GM23338 (cell line): ENCODE measurements at regions not wholly inside any gene's neighbourhood (a gene's known extent, or its start where the extent isn't known, plus 50 kb on each side); places are given as distances from the start of the nearest gene placed in this dataset.
"Not testable (repeated sequence)": the region's sequence is repeated elsewhere in the genome, so short reads cannot be mapped to it uniquely, and the experiment has no call there.

Experiments
- ATAC-seq: fragments of 200-7000 bp; cut with Tn5 transposase; 3 replicates; pipeline ENCODE4 v1.9.1; 2020
- DNase-seq: peaks from one replicate; pipeline ENCODE4 v3.0.0-alpha.2; 2015; ENCODE audit warnings: low spot score
- H2AFZ ChIP-seq: fragments of 200-600 bp; sonication (generic); 2 replicates; pipeline ENCODE4 v1.8.0; 2016; ENCODE audit warnings: antibody characterized with exemption, mild to moderate bottlenecking, moderate library complexity
- H3F3A ChIP-seq: fragments of 200-600 bp; sonication (generic); replicated peaks from 2 replicates; pipeline ENCODE4 v1.8.0; 2017; ENCODE audit warnings: antibody characterized with exemption, mixed run types, low read depth
- H3K27ac ChIP-seq: fragments of 200-600 bp; sonication (generic); 2 replicates; pipeline ENCODE4 v1.6.1; 2016; ENCODE audit warnings: low read depth
- H3K27me3 ChIP-seq: fragments of 200-600 bp; sonication (generic); 2 replicates; pipeline ENCODE4 v1.8.0; 2016; ENCODE audit warnings: mild to moderate bottlenecking, mixed run types, moderate library complexity; ENCODE audit not compliant: insufficient read depth
- H3K36me3 ChIP-seq: fragments of 200-600 bp; sonication (generic); 2 replicates; pipeline ENCODE4 v1.8.0; 2016; ENCODE audit warnings: mild to moderate bottlenecking; ENCODE audit not compliant: insufficient read depth
- H3K4me1 ChIP-seq: fragments of 200-600 bp; sonication (generic); 2 replicates; pipeline ENCODE4 v1.8.0; 2016; ENCODE audit warnings: mild to moderate bottlenecking, moderate library complexity; ENCODE audit not compliant: insufficient read depth
- H3K4me2 ChIP-seq: fragments of 200-600 bp; sonication (generic); 2 replicates; pipeline ENCODE4 v1.7.1; 2017; ENCODE audit warnings: mixed run types
- H3K4me3 ChIP-seq: fragments of 200-600 bp; sonication (generic); 2 replicates; pipeline ENCODE4 v1.6.1; 2016; ENCODE audit warnings: mixed run types
- H3K79me2 ChIP-seq: fragments of 200-600 bp; sonication (generic); replicated peaks from 2 replicates; pipeline ENCODE4 v1.8.0; 2017; ENCODE audit warnings: mild to moderate bottlenecking; ENCODE audit not compliant: insufficient read depth
- H3K9me2 ChIP-seq: fragments of 200-600 bp; sonication (generic); 2 replicates; pipeline ENCODE4 v1.8.0; 2017; ENCODE audit not compliant: insufficient read depth
- H4K20me1 ChIP-seq: fragments of 200-600 bp; sonication (generic); replicated peaks from 2 replicates; pipeline ENCODE4 v1.8.0; 2017; ENCODE audit warnings: mild to moderate bottlenecking; ENCODE audit not compliant: insufficient read depth
- H3K27ac Mint-ChIP-seq: 2 replicates; pipeline ENCODE4 v1.8.0; 2020; ENCODE audit warnings: inconsistent platforms, mild to moderate bottlenecking, moderate library complexity, mixed read lengths
- H3K27me3 Mint-ChIP-seq: 3 replicates; pipeline ENCODE4 v1.8.0; 2022; ENCODE audit warnings: low read depth, mild to moderate bottlenecking, moderate library complexity, mixed read lengths, inconsistent platforms; ENCODE audit not compliant: insufficient read depth, poor library complexity
- H3K36me3 Mint-ChIP-seq: 3 replicates; pipeline ENCODE4 v1.8.0; 2021; ENCODE audit warnings: low read depth, mild to moderate bottlenecking, inconsistent platforms, moderate library complexity, mixed read lengths
- H3K4me1 Mint-ChIP-seq: 3 replicates; pipeline ENCODE4 v1.8.0; 2020; ENCODE audit warnings: mild to moderate bottlenecking, inconsistent platforms, mixed read lengths
- H3K4me3 Mint-ChIP-seq: 3 replicates; pipeline ENCODE4 v1.8.0; 2021; ENCODE audit warnings: moderate library complexity, mild to moderate bottlenecking, inconsistent platforms, mixed read lengths
- H3K9me3 Mint-ChIP-seq: 3 replicates; pipeline ENCODE4 v1.8.0; 2020; ENCODE audit warnings: moderate library complexity, mild to moderate bottlenecking, inconsistent platforms, mixed read lengths
- ETS1 ChIP-seq: IDR thresholded peaks from 2 replicates; pipeline ENCODE4 v1.6.1; 2016; ENCODE audit warnings: antibody characterized with exemption
- EZH2 ChIP-seq: fragments of 200-600 bp; sonication (generic); IDR thresholded peaks from one replicate; pipeline ENCODE4 v1.8.0; 2017; ENCODE audit warnings: antibody characterized with exemption, mild to moderate bottlenecking, low read depth; ENCODE audit not compliant: unreplicated experiment
- EZH2phosphoT487 ChIP-seq: fragments of 200-600 bp; sonication (generic); IDR thresholded peaks from one replicate; pipeline ENCODE4 v1.8.1; 2018; ENCODE audit warnings: antibody characterized with exemption; ENCODE audit not compliant: unreplicated experiment
- JUNB ChIP-seq: IDR thresholded peaks from one replicate; pipeline ENCODE4 v1.6.1; 2016; ENCODE audit warnings: antibody characterized with exemption; ENCODE audit not compliant: unreplicated experiment
- NANOG ChIP-seq: IDR thresholded peaks from 2 replicates; pipeline ENCODE4 v1.6.1; 2016; ENCODE audit warnings: antibody characterized with exemption, borderline replicate concordance
- POLR2AphosphoS5 ChIP-seq: IDR thresholded peaks from 2 replicates; pipeline ENCODE4 v1.6.1; 2016; ENCODE audit warnings: antibody characterized with exemption, low read depth
- REST ChIP-seq: IDR thresholded peaks from one replicate; pipeline ENCODE4 v1.6.1; 2018; ENCODE audit warnings: antibody characterized with exemption; ENCODE audit not compliant: unreplicated experiment
- STAT1 ChIP-seq: IDR thresholded peaks from one replicate; pipeline ENCODE4 v1.6.1; 2016; ENCODE audit warnings: antibody characterized with exemption; ENCODE audit not compliant: unreplicated experiment
- ZNF114 ChIP-seq: fragments of 250-450 bp; sonication (Bioruptor Pico); IDR thresholded peaks from 2 replicates; pipeline ENCODE4 v1.5.0; 2020; ENCODE audit warnings: mild to moderate bottlenecking, moderate library complexity
- ZNF462 ChIP-seq: fragments of 250-450 bp; sonication (Bioruptor Pico); IDR thresholded peaks from 2 replicates; pipeline ENCODE4 v1.5.0; 2020; ENCODE audit warnings: mild to moderate bottlenecking, moderate library complexity

- not testable (repeated sequence) for H3K27me3 ChIP-seq, H3K4me2 ChIP-seq, H3K4me3 ChIP-seq, H3K27ac Mint-ChIP-seq, H3K9me2 ChIP-seq, H2AFZ ChIP-seq, H3K36me3 Mint-ChIP-seq, DNase-seq, H3K27me3 Mint-ChIP-seq, H3K4me1 Mint-ChIP-seq, H3K9me3 Mint-ChIP-seq, H3F3A ChIP-seq, H3K4me1 ChIP-seq, H3K27ac ChIP-seq, H4K20me1 ChIP-seq, H3K79me2 ChIP-seq, ATAC-seq, H3K36me3 ChIP-seq, H3K4me3 Mint-ChIP-seq
Observed at GRCh38 chr1:10922315-10923060, 90.0 kb upstream of the TARDBP start.

- no peaks in the 10 kb centered on the region for H3K79me2 ChIP-seq
- H3K4me2 ChIP-seq: no peak overlapping the region
- no peak for ATAC-seq
- Mint-ChIP-seq H3K9me3 (peaks cover 8% of the 10 kb centered on the region), H3K4me1 (no peaks in the 10 kb centered on the region), H3K36me3 (no peaks in the 10 kb centered on the region), H3K4me3 (no peak overlapping the region), H3K27ac (no peak overlapping the region), H3K27me3 (peaks cover 6% of the 10 kb centered on the region)
- H4K20me1 ChIP-seq: no peaks in the 10 kb centered on the region
- H3K27ac ChIP-seq: no peak overlapping the region
- 0 out of 2 replicates have a peak, but pooled peaks cover 3% of the 10 kb centered on the region for H3K27me3 ChIP-seq
- no peaks in the 10 kb centered on the region for H3K36me3 ChIP-seq
- H3F3A ChIP-seq: no peaks in the 10 kb centered on the region
- no peak overlapping the region for H2AFZ ChIP-seq
- DNase-seq: no peak
- H3K4me1 ChIP-seq: no peaks in the 10 kb centered on the region
- H3K4me3 ChIP-seq: no peak overlapping the region
- no peaks in the 10 kb centered on the region for H3K9me2 ChIP-seq
- TF ChIP-seq ETS1 (no peak), NANOG (no peak), ZNF114 (CRISPR knock-in tag) (no peak), REST (no peak), STAT1 (no peak), EZH2phosphoT487 (no peak), EZH2 (no peak), JUNB (no peak), ZNF462 (CRISPR knock-in tag) (no peak), POLR2AphosphoS5 (no peak)
Observed at GRCh38 chr1:10924030-10924429, 88.4 kb upstream of the TARDBP start.
